NCI-H1694 treated with DMSO at 0.1 percent for 48 hours (cell line): ENCODE measurements at regions not wholly inside any gene's neighbourhood (a gene's known extent, or its start where the extent isn't known, plus 50 kb on each side); places are given as distances from the start of the nearest gene placed in this dataset.
"Not testable (repeated sequence)": the region's sequence is repeated elsewhere in the genome, so short reads cannot be mapped to it uniquely, and the experiment has no call there.

Source experiments
- DNase-seq: peaks from one replicate; lab custom pipeline; 2025; lab: John Stamatoyannopoulos, UW

DNA sequence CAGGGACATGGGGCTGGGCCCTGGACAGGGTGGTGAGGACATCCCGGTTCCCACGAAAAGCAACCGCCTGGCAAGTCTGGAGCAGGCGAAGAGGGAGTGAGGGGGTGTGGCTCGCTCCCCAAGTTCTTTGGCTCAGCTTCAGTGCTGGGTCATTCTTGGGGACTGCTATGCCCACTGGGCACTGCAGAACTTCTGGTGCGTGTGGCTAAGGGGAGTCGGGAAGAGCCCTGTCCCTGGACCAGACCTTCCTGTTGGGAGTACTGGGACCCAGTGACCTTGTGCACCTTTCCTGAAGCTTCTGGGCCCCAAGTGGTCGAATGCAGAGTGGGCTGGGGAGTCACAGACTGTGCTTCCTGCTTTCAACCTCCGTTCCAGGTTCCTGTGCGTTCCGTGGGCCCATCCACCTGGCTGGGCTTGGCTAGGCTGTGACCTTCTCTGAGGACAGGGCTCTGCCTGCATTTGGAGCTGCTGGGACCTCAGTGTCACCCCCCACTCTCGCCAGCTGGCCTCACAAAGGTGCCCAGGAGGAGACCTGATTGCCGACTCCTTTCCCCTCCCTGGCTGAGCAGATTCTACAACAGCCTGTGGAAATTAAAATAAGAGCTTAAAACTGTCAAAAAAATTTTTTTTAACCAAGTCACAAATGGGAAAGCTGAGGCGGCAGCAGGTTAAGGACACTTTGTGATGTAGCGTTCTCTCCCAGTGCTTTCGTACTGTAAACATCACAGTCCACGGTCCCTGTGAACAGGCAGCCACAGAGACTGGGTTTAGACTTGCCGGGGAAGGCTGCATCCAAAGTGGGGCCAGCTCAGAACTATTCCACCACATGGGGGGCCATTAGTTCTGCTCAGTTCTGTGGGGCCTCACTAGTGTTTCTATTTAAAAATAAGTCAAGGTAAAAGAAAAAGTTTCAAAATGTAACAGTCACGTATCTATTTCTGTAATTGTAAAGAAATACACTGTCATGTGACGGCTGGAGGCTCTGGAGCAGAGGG, 63.8 kb upstream of the WNT7B start:
- DNase-seq, result no peak

DNA sequence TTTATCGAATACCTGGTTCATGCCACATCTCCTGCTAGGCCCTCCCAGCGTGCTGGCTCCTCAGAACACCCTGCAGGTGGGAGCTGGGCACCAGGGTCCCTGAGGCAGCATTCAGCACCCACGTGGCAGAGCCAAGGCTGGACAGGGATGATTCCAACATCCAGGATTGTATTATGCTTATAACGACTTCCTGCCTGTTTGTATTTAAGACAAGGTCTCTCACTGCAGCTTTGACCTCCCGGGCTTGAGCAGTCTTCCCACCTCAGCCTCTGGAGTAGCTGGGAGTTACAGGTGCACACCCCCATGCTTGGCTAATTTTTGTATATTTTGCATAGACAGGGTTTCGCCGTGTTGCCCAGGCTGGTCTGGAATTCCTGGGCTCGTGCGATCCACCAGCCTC, 64.7 kb upstream of the WNT7B start:
- DNase-seq, result no peak

- no peak for DNase-seq
Measured at GRCh38 chr22:46042786-46043185, 65.8 kb upstream of the WNT7B start.

DNA sequence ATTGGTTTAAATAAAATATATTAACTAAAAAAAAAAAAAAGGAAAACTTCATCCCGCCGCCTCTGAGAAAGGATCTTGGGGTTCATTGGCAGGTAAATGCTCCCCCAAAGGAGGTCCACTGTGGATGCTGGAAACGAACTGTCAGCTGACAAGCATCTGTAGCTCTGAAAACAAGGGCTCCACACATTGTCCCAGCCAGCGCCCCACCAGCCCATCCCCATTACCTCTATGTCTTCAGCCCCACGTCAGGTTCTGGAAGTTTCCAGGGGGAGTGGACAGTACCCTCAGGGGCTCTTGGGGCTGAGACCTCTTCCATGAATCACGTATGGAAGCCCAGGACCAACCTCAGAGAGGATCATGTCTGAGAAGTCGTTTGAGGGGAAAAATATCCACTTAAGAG, 66.4 kb upstream of the WNT7B start:
- no peak for DNase-seq

DNA sequence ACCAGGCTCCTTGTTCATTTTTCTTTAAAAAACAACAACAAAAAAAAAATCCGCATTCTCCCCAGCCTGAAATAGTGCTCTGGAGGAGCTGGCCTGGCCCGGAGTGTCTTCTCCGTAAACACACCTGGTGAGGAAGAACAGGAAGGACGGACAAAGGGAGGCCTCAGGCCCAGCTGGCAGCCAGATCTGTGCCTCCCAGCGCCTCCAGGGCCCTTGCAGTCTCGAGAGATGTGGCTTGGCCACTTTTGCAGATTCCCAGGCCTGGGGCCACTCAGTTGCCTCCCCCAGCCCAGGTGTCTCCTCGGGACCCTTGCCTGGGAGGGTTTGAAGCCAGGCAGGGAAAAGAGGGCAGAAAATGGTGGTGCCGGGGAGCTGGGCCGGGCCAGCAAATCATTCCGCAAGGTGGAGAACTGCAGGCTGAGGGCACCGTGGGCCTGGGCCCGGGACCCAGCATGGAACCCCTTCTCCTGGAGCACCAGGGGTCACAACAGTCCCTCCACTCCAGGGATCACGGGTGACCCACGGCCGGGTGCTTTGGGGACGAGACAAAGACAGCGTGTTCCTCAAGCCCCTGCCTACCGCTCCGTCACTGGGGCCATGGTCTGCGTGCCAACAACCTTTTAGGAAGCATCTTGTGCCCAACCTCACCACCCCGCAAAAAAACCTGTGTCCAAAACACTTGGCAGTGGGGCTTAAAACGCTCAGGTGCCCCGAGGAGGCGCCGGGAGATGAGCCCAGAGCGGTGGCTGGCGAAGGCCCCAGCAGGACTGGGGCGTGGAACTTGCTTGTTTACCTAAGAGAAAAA, 67.1 kb upstream of the WNT7B start:
- DNase-seq, result no peak

DNA sequence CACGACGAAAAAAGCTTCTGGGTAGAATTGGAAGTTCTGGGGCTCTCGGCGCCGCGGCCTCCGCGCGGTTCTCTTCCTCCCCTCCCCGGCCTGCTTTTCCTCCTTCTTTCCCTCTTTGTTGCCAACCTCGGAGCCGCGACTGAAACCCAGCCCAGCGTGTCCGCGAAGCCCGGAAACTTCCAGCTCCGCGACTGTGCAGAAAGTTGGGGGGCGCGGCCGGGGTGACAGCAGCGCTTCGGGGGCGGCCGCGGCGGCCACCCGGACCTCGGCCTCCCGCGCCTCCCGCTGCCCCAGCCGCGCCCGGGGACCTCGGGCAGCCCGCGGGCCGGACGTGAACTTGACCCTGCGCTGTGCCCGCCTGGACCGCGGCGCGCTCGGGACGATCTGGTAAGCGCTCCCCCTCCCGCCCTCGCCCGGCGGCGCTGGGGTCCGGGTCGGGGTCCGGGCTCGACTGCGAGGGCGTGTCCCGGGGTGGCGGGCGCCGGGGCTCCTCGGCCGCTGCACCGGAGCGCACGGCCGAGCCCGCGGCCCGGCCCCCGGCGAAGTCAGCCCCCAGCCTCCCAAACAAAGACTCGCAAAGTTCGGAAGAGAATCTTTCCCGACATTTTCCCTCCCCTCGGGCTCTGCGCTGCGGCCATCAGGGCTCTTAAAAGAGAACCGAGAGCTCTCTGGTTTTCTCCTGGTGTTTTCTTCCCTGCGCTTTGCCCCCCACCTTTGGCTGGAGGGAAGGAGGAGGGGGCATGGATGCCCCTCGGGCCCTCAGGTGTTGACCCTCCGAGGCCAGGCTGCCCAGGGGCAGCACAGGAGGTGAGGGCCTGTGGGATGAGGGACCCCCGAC, 67.9 kb upstream of the WNT7B start:
- DNase-seq, result no peak

DNA sequence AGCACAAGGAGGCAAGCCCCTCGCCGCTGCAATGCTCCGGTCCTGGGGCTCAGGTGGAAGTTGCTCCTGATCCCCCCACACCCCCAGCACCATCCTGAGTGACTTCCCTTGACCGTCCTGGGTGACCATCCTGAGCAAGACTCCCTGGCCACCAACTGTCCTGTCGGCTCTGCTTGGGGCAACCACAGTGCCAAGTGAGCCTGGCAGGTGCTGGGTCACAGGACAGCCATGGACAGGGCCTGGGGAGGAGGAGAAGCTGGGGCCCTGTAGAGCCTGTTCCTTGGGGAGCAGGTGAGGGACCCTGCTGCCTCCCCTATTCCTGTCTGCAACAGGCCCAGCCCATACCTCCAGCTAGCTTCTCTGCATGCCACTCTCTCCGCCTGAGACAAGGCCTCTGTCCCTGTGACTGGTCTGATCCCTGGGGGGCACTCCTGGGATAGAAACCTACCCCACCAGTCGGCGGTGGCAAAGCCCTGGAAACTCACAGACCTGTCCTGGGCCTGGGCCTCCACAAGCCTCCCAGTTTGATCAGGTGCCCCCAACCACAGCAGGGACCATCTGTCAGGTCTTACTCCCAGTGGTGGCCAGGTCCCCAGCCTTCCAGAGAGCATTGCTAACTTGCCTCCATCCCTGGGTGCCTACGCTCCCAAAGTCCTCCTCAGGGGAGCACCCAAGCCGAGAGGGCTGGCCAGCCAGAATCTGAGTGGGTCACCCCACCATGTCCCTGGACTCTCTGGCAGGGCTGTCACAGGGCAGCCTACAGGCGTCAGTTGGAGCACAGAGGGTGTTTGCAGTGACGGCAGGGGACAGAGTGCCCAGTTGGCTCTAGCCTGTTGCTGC, 68.7 kb upstream of the WNT7B start:
- no peak for DNase-seq

GRCh38 chr22:46046299-46046685, 69.3 kb upstream of the WNT7B start:
- DNase-seq, result no peak

GRCh38 chr22:46047226-46047625, 70.3 kb upstream of the WNT7B start:
- no peak for DNase-seq

DNA sequence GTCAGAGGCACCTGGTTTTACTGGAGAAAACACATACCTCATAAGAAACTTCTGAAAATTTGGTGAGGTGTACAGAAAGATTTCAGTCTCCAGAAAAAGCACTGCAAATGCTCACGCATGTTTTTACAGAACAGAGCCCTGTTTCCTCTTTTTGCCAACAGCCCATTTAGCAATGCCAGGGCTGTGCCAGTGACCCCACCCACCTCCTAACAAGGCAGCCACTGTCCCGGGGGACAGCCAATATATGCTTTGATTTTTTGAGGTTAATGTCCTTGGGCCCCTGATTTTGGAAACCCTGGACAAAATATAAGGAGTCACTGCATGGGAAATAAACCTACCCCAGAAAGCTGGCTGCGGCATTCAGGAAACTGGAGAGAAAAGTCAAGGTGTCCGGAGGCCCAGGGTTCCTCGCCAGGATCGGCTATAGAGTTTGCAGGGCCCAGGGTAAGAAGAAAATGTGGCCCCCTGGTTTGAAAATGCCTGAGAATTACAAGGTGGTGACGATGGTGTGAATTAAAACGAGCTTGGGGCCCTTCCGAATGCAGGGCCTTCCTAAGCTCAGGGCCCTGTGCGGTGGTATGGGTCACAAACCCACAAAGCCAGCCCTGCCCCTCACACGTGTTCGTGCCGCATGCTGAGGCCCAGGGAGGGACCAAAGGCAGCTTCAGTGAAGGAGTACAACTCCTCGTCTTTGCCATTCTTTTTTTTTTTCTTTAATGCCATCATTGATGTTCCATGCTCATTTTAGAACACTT, 71.1 kb upstream of the WNT7B start:
- DNase-seq, result no peak

- not testable (repeated sequence) for DNase-seq
Measured at GRCh38 chr22:46048661-46049060, 71.7 kb upstream of the WNT7B start.

GRCh38 chr22:46049726-46050450, 72.9 kb upstream of the WNT7B start:
- no peak for DNase-seq

GRCh38 chr22:46050451-46050845, 73.5 kb upstream of the WNT7B start:
- DNase-seq, result no peak

DNA sequence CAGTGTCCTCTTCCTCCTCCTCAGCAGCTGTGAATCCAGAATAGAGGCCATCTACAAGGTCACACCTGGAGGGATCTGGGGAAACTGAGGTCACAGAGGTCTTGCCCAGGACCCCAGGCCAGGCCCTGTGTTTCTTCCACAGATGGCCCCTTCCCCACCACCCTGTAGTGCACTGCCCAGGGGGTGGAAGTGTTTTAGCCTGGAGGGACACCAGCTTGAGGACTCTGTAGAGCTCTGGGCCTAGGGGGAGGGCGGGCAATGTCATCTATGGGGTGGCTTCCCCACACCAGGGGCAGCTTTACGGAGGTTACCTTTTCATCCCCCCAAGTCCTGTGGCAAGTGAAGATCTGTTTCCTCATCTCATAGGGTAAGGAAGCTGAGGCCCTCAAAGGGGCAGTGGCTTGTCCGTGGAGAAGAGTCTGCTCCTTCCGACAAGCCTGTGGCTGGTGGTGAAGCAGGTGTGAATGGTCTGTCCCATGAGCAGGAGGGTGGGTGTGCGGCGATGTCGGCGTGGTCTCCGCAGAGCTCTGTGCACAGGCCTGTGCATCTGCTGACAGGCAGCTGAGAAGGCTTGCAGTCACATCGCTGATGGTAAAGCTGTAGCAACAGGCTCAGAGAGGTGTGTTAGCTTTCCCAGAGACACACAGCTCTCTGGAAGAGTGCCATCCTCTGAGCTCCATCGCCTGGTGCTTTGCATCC, 74.1 kb upstream of the WNT7B start:
- no peak for DNase-seq

DNA sequence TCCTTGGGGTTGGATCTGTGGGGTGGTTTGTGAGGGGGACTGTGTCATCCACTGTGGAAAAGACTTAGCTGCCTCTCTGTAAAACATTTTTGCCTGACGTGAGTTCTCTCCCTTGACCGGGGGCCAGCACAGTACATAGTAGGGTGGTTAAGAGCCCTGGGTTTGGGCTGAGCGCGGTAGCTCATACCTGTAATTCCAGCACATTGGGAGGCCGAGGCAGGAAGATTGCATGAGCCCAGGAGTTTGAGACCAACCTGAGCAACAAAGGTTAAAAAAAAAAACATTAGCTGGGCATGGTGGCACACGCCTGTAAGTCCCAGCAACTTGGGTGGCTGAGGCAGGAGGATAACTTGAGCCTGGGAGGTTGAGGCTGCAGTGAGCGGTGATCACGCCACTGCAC, 74.7 kb upstream of the WNT7B start:
- no peak for DNase-seq

- no peak for DNase-seq
Measured at GRCh38 chr22:46052331-46052771, 75.4 kb upstream of the WNT7B start.

DNA sequence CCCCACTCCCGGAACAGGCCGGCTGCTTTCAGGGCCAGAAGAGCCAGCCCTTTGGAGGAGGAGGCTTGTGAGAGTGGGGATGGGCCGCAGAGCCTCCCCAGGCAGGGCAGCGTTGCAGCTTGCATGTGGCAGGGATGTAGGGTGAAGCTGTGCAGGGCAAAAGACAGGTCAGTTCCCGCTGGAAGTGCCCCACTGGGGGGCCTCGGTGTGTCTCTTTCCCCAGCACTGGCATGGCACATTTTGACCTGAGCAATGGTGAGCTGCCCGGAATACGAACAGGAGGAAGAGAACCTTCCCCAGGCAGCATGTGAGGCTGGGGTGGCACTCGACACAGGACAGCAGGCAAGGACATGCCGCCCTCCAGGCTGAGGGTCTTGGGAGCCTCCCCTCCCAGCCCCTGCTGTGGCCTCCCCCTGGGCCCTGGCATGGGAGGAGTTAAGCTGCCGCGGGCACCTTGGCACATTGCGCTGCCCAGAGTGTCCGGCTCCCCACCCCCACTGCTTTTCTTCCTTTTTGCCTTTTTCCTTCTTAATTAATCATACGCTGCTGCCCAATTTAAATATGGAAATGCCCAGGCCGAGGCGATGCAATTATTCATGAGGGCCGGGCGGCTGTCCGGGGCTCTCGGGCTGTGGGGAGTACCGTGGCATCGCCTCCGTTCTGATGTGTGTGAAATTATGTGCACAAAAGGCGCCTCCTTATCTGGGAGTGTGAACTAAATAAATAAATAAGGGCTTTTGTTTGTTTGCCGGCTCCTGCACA, 76.0 kb upstream of the WNT7B start:
- peak; percentile 69 for DNase-seq

- peak; percentile 69 for DNase-seq
Measured at GRCh38 chr22:46053563-46054090, 76.7 kb upstream of the WNT7B start.
